ENCODE measurements at regions not wholly inside any gene's neighbourhood (a gene's known extent, or its start where the extent isn't known, plus 50 kb on each side); places are given as distances from the start of the nearest gene placed in this dataset.

GRCh38 chr2:125681576-125681975, 974.4 kb upstream of the GYPC start:
- H3K4me3 ChIP-seq (ENCODE audit: insufficient read depth, low read depth, low read length), result no peak overlapping the region
- no peak for TF ChIP-seq POLR2A (IDR thresholded peaks at IDR 0.05; ENCODE audit: low read depth, low read length)
- 0 out of 2 replicates have a peak, but pooled peaks have one; percentile 2 for TF ChIP-seq MAFK (IDR thresholded peaks at IDR 0.05; ENCODE audit: low read depth, low read length)
- H3K9ac ChIP-seq (ENCODE audit: low read depth, low read length), result no peak overlapping the region
- no peak for ATAC-seq (ENCODE audit: low read depth)
- POLR2A ChIA-PET (ENCODE audit: unreplicated experiment), result no interaction called here
- H2BK20ac ChIP-seq (ENCODE audit: low read depth, low read length), result no peak overlapping the region
- BruUV-seq (replicated peaks), result no TSS peak
- no peaks in the 10 kb centered on the region for H3K9me1 ChIP-seq (ENCODE audit: insufficient read depth, low read length)
- no peaks in the 10 kb centered on the region for H3K79me1 ChIP-seq (ENCODE audit: low read depth in 1 of 2, low read length in 2 of 2)
- H2AFZ ChIP-seq (replicated peaks; ENCODE audit: low read length, poor library complexity), result no peak overlapping the region
- H4K91ac ChIP-seq (ENCODE audit: insufficient read depth, low read depth, low read length), result no peak overlapping the region
- no peak overlapping the region for H2BK15ac ChIP-seq (ENCODE audit: low read depth, low read length)
- no peaks in the 10 kb centered on the region for H3K4me1 ChIP-seq (ENCODE audit: control insufficient read depth, insufficient read depth, low read length)
- H2AK5ac ChIP-seq (ENCODE audit: low read depth, low read length), result no peak overlapping the region
- dilution Hi-C loops (cut with HindIII; ENCODE audit: low sequenced_read_pairs, unreplicated experiment) (no loop called here), intact Hi-C loops (cut with micrococcal nuclease) (no loop called here), in situ Hi-C loops (cut with MboI; ENCODE audit: low sequenced_read_pairs) (no loop called here)
- H3K36me3 ChIP-seq (ENCODE audit: control insufficient read depth, insufficient read depth, low read length), result no peaks in the 10 kb centered on the region
- H3K23ac ChIP-seq (ENCODE audit: low read depth, low read length), result no peak overlapping the region
- CTCF ChIA-PET, result no interaction called here
- H3K9me3 ChIP-seq (ENCODE audit: control insufficient read depth, insufficient read depth, low read length), result peaks cover 17% of the 10 kb centered on the region
- H4K8ac ChIP-seq (ENCODE audit: low read depth in 2 of 2, low read length in 2 of 2), result no peak overlapping the region
- H3K14ac ChIP-seq (replicated peaks; ENCODE audit: low read depth, low read length), result no peak overlapping the region
- no peak overlapping the region for H2BK5ac ChIP-seq (ENCODE audit: low read depth, low read length, poor library complexity, severe bottlenecking)
- no peak overlapping the region for H4K5ac ChIP-seq (ENCODE audit: low read depth, low read length)
- H3K27me3 ChIP-seq (ENCODE audit: control insufficient read depth, insufficient read depth, low read length), result no peaks in the 10 kb centered on the region
- no peak overlapping the region for H2AK9ac ChIP-seq (replicated peaks; ENCODE audit: low read depth, low read length, poor library complexity)
- no peak overlapping the region for H3K27ac ChIP-seq (ENCODE audit: insufficient read depth, low read length)
- H3K56ac ChIP-seq (ENCODE audit: extremely low read depth, insufficient read depth, low read length), result no peak overlapping the region
- H3K4ac ChIP-seq (ENCODE audit: low read depth, low read length), result no peak overlapping the region
- H4K20me1 ChIP-seq (ENCODE audit: insufficient read depth, low read length), result no peaks in the 10 kb centered on the region
- no peak for DNase-seq
- no peak overlapping the region for H3K18ac ChIP-seq (ENCODE audit: low read depth, low read length)
- no peak overlapping the region for H2BK120ac ChIP-seq (ENCODE audit: low read depth, low read length)
- whole genome bisulfite sequencing, 2 experiments (ENCODE audit: extremely low coverage in 2 of 2, insufficient read length in 1 of 2), result no CpG with 5 or more reads among the region's 1 CpG
- H3K4me2 ChIP-seq (ENCODE audit: low read depth, low read length), result no peak overlapping the region

Measured in IMR-90 (cell line).